ENCODE measurements at regions not wholly inside any gene's neighbourhood (a gene's known extent, or its start where the extent isn't known, plus 50 kb on each side); places are given as distances from the start of the nearest gene placed in this dataset.

GRCh38 chr6:141704151-141704550 lies 428.6 kb upstream of the GJE1 start:
- Histone ChIP-seq H3K27ac (ENCODE audit: low read length) (no peak overlapping the region), H3K79me2 (ENCODE audit: low read length) (no peaks in the 10 kb centered on the region), H4K20me1 (ENCODE audit: insufficient read depth, low read depth, low read length) (no peaks in the 10 kb centered on the region), H2AFZ (ENCODE audit: low read length) (no peak overlapping the region), H3K9me3 (ENCODE audit: low read length) (no peaks in the 10 kb centered on the region), H3K27me3 (ENCODE audit: low read length) (no peaks in the 10 kb centered on the region), H3K9me2 (replicated peaks; ENCODE audit: insufficient read depth, low read length) (no peaks in the 10 kb centered on the region), H3K4me3 (ENCODE audit: low read length) (no peak overlapping the region), H3K4me1 (ENCODE audit: low read length) (no peaks in the 10 kb centered on the region), H3K36me3 (ENCODE audit: insufficient read depth, low read length) (no peaks in the 10 kb centered on the region), H3K9ac (ENCODE audit: low read length) (no peak overlapping the region), H3K4me2 (ENCODE audit: low read depth, low read length, poor library complexity, severe bottlenecking) (no peak overlapping the region)
- DNase-seq = no peak

- Histone ChIP-seq H3K4me3 (ENCODE audit: low read length) (no peak overlapping the region), H3K9me3 (ENCODE audit: low read length) (no peaks in the 10 kb centered on the region), H3K4me1 (ENCODE audit: low read length) (no peaks in the 10 kb centered on the region), H3K27me3 (ENCODE audit: low read length) (no peaks in the 10 kb centered on the region), H3K9me2 (replicated peaks; ENCODE audit: insufficient read depth, low read length) (no peaks in the 10 kb centered on the region; the same call in 1 of the 2 replicates), H3K79me2 (ENCODE audit: low read length) (no peaks in the 10 kb centered on the region), H4K20me1 (ENCODE audit: insufficient read depth, low read depth, low read length) (no peaks in the 10 kb centered on the region), H3K9ac (ENCODE audit: low read length) (no peak overlapping the region), H2AFZ (ENCODE audit: low read length) (no peak overlapping the region), H3K36me3 (ENCODE audit: insufficient read depth, low read length) (no peaks in the 10 kb centered on the region), H3K27ac (ENCODE audit: low read length) (no peak overlapping the region), H3K4me2 (ENCODE audit: low read depth, low read length, poor library complexity, severe bottlenecking) (no peak overlapping the region)
- DNase-seq = no peak
Observed at GRCh38 chr6:141701732-141702131, 431.0 kb upstream of the GJE1 start.

GRCh38 chr6:141700819-141701218 lies 431.9 kb upstream of the GJE1 start:
- no peak overlapping the region for H3K4me2 ChIP-seq (ENCODE audit: low read depth, low read length, poor library complexity, severe bottlenecking)
- no peaks in the 10 kb centered on the region for H3K27me3 ChIP-seq (ENCODE audit: low read length)
- no peaks in the 10 kb centered on the region for H3K79me2 ChIP-seq (ENCODE audit: low read length)
- no peaks in the 10 kb centered on the region for H3K36me3 ChIP-seq (ENCODE audit: insufficient read depth, low read length)
- no peak overlapping the region for H3K4me3 ChIP-seq (ENCODE audit: low read length)
- H3K9me3 ChIP-seq (ENCODE audit: low read length) = no peaks in the 10 kb centered on the region
- H4K20me1 ChIP-seq (ENCODE audit: insufficient read depth, low read depth, low read length) = no peaks in the 10 kb centered on the region
- H3K4me1 ChIP-seq (ENCODE audit: low read length) = no peaks in the 10 kb centered on the region
- no peak overlapping the region for H3K9ac ChIP-seq (ENCODE audit: low read length)
- H3K27ac ChIP-seq (ENCODE audit: low read length) = no peak overlapping the region
- DNase-seq = no peak
- H2AFZ ChIP-seq (ENCODE audit: low read length) = no peak overlapping the region
- H3K9me2 ChIP-seq (replicated peaks; ENCODE audit: insufficient read depth, low read length) = no peaks in the 10 kb centered on the region; the same call in 1 of the 2 replicates

GRCh38 chr6:141688916-141689315 lies 443.8 kb upstream of the GJE1 start:
- Histone ChIP-seq H3K9me2 (replicated peaks; ENCODE audit: insufficient read depth, low read length) (no peaks in the 10 kb centered on the region), H3K4me1 (ENCODE audit: low read length) (no peaks in the 10 kb centered on the region), H2AFZ (ENCODE audit: low read length) (no peak overlapping the region), H3K4me2 (ENCODE audit: low read depth, low read length, poor library complexity, severe bottlenecking) (no peak overlapping the region), H4K20me1 (ENCODE audit: insufficient read depth, low read depth, low read length) (no peaks in the 10 kb centered on the region), H3K27ac (ENCODE audit: low read length) (no peak overlapping the region), H3K36me3 (ENCODE audit: insufficient read depth, low read length) (no peaks in the 10 kb centered on the region), H3K4me3 (ENCODE audit: low read length) (no peak overlapping the region), H3K9me3 (ENCODE audit: low read length) (no peaks in the 10 kb centered on the region), H3K27me3 (ENCODE audit: low read length) (no peaks in the 10 kb centered on the region), H3K9ac (ENCODE audit: low read length) (no peak overlapping the region), H3K79me2 (ENCODE audit: low read length) (no peaks in the 10 kb centered on the region)
- no peak for DNase-seq

GRCh38 chr6:141685416-141685815 lies 447.3 kb upstream of the GJE1 start:
- no peak overlapping the region for H3K4me3 ChIP-seq (ENCODE audit: low read length)
- H3K9me2 ChIP-seq (replicated peaks; ENCODE audit: insufficient read depth, low read length) = 0 out of 2 replicates have a peak, but pooled peaks cover 3% of the 10 kb centered on the region
- H4K20me1 ChIP-seq (ENCODE audit: insufficient read depth, low read depth, low read length) = no peaks in the 10 kb centered on the region
- H3K27me3 ChIP-seq (ENCODE audit: low read length) = no peaks in the 10 kb centered on the region
- H3K27ac ChIP-seq (ENCODE audit: low read length) = no peak overlapping the region
- H2AFZ ChIP-seq (ENCODE audit: low read length) = no peak overlapping the region
- no peaks in the 10 kb centered on the region for H3K79me2 ChIP-seq (ENCODE audit: low read length)
- no peak overlapping the region for H3K4me2 ChIP-seq (ENCODE audit: low read depth, low read length, poor library complexity, severe bottlenecking)
- H3K36me3 ChIP-seq (ENCODE audit: insufficient read depth, low read length) = no peaks in the 10 kb centered on the region
- DNase-seq = no peak
- no peak overlapping the region for H3K9ac ChIP-seq (ENCODE audit: low read length)
- no peaks in the 10 kb centered on the region; the same call in 1 of the 2 replicates for H3K4me1 ChIP-seq (ENCODE audit: low read length)
- H3K9me3 ChIP-seq (ENCODE audit: low read length) = no peaks in the 10 kb centered on the region; the same call in 1 of the 2 replicates

- Histone ChIP-seq H3K4me2 (ENCODE audit: low read depth, low read length, poor library complexity, severe bottlenecking) (no peak overlapping the region), H3K36me3 (ENCODE audit: insufficient read depth, low read length) (no peaks in the 10 kb centered on the region), H3K4me3 (ENCODE audit: low read length) (no peak overlapping the region), H3K27ac (ENCODE audit: low read length) (no peak overlapping the region), H3K9me3 (ENCODE audit: low read length) (no peaks in the 10 kb centered on the region; the same call in 1 of the 2 replicates), H4K20me1 (ENCODE audit: insufficient read depth, low read depth, low read length) (no peaks in the 10 kb centered on the region), H3K27me3 (ENCODE audit: low read length) (no peaks in the 10 kb centered on the region), H2AFZ (ENCODE audit: low read length) (no peak overlapping the region), H3K79me2 (ENCODE audit: low read length) (no peaks in the 10 kb centered on the region), H3K4me1 (ENCODE audit: low read length) (no peaks in the 10 kb centered on the region; the same call in 1 of the 2 replicates), H3K9me2 (replicated peaks; ENCODE audit: insufficient read depth, low read length) (0 out of 2 replicates have a peak, but pooled peaks cover 3% of the 10 kb centered on the region), H3K9ac (ENCODE audit: low read length) (no peak overlapping the region)
- DNase-seq = no peak
Observed at GRCh38 chr6:141682391-141682790, 450.3 kb upstream of the GJE1 start.

GRCh38 chr6:141677598-141678211 lies 455.0 kb upstream of the GJE1 start:
- Histone ChIP-seq H3K27ac (ENCODE audit: low read length) (no peak overlapping the region), H3K79me2 (ENCODE audit: low read length) (no peaks in the 10 kb centered on the region), H3K4me3 (ENCODE audit: low read length) (no peak overlapping the region), H2AFZ (ENCODE audit: low read length) (no peak overlapping the region), H3K27me3 (ENCODE audit: low read length) (no peaks in the 10 kb centered on the region), H3K4me2 (ENCODE audit: low read depth, low read length, poor library complexity, severe bottlenecking) (no peak overlapping the region), H4K20me1 (ENCODE audit: insufficient read depth, low read depth, low read length) (no peaks in the 10 kb centered on the region), H3K4me1 (ENCODE audit: low read length) (no peaks in the 10 kb centered on the region; the same call in 1 of the 2 replicates), H3K9me3 (ENCODE audit: low read length) (no peaks in the 10 kb centered on the region; the same call in 1 of the 2 replicates), H3K9me2 (replicated peaks; ENCODE audit: insufficient read depth, low read length) (no peaks in the 10 kb centered on the region), H3K9ac (ENCODE audit: low read length) (no peak overlapping the region), H3K36me3 (ENCODE audit: insufficient read depth, low read length) (no peaks in the 10 kb centered on the region)
- DNase-seq = peak; percentile 66

- Histone ChIP-seq H3K4me2 (ENCODE audit: low read depth, low read length, poor library complexity, severe bottlenecking) (no peak overlapping the region), H2AFZ (ENCODE audit: low read length) (no peak overlapping the region), H3K4me3 (ENCODE audit: low read length) (no peak overlapping the region), H3K36me3 (ENCODE audit: insufficient read depth, low read length) (no peaks in the 10 kb centered on the region), H3K9ac (ENCODE audit: low read length) (no peak overlapping the region), H3K9me2 (replicated peaks; ENCODE audit: insufficient read depth, low read length) (no peaks in the 10 kb centered on the region), H4K20me1 (ENCODE audit: insufficient read depth, low read depth, low read length) (no peaks in the 10 kb centered on the region), H3K9me3 (ENCODE audit: low read length) (no peaks in the 10 kb centered on the region), H3K4me1 (ENCODE audit: low read length) (no peaks in the 10 kb centered on the region; the same call in 1 of the 2 replicates), H3K79me2 (ENCODE audit: low read length) (no peaks in the 10 kb centered on the region), H3K27ac (ENCODE audit: low read length) (no peak overlapping the region), H3K27me3 (ENCODE audit: low read length) (no peaks in the 10 kb centered on the region)
- no peak for DNase-seq
Observed at GRCh38 chr6:141675957-141676356, 456.8 kb upstream of the GJE1 start.

All from Karpas-422 (cell line).